Suppressor macrophage (primary cell): ENCODE measurements at regions not wholly inside any gene's neighbourhood (a gene's known extent, or its start where the extent isn't known, plus 50 kb on each side); places are given as distances from the start of the nearest gene placed in this dataset.
"Not testable (repeated sequence)": the region's sequence is repeated elsewhere in the genome, so short reads cannot be mapped to it uniquely, and the experiment has no call there.

Experiments used
- DNase-seq, 4 experiments: peaks; one replicate each; pipeline ENCODE4 v3.0.0-alpha.2; 2020 to 2022

GRCh38 chr13:74280093-74280794 lies 146.0 kb upstream of the KLF12 start:
- no peak for DNase-seq

- no peak for DNase-seq
Measured at GRCh38 chr13:74278901-74279300, 144.7 kb upstream of the KLF12 start.

- DNase-seq: no peak
Measured at GRCh38 chr13:74274916-74275315, 140.7 kb upstream of the KLF12 start.

- no peak for DNase-seq
Measured at GRCh38 chr13:74273581-74273980, 139.4 kb upstream of the KLF12 start.

- no peak for DNase-seq
Measured at GRCh38 chr13:74272826-74273225, 138.6 kb upstream of the KLF12 start.

GRCh38 chr13:74270018-74270417 lies 135.8 kb upstream of the KLF12 start:
- no peak for DNase-seq

- DNase-seq: no peak
Measured at GRCh38 chr13:74266861-74267260, 132.7 kb upstream of the KLF12 start.

GRCh38 chr13:74266309-74266708 lies 132.1 kb upstream of the KLF12 start:
- no peak for DNase-seq

- DNase-seq: no peak
Measured at GRCh38 chr13:74264333-74264732, 130.1 kb upstream of the KLF12 start.

- DNase-seq: not testable (repeated sequence)
Measured at GRCh38 chr13:74260420-74260819, 126.2 kb upstream of the KLF12 start.

- no peak for DNase-seq
Measured at GRCh38 chr13:74259641-74260040, 125.4 kb upstream of the KLF12 start.

GRCh38 chr13:74258961-74259360 lies 124.8 kb upstream of the KLF12 start:
- no peak for DNase-seq

GRCh38 chr13:74256969-74257368 lies 122.8 kb upstream of the KLF12 start:
- no peak for DNase-seq

- DNase-seq: no peak
Measured at GRCh38 chr13:74253161-74253560, 119.0 kb upstream of the KLF12 start.

GRCh38 chr13:74251778-74252519 lies 117.7 kb upstream of the KLF12 start:
- DNase-seq: no peak

GRCh38 chr13:74250738-74251190 lies 116.6 kb upstream of the KLF12 start:
- no peak for DNase-seq

- no peak for DNase-seq
Measured at GRCh38 chr13:74248477-74248876, 114.3 kb upstream of the KLF12 start.

GRCh38 chr13:74246487-74246886 lies 112.3 kb upstream of the KLF12 start:
- no peak for DNase-seq

GRCh38 chr13:74243637-74244526 lies 109.7 kb upstream of the KLF12 start:
- no peak for DNase-seq

GRCh38 chr13:74241343-74241742 lies 107.1 kb upstream of the KLF12 start:
- not testable (repeated sequence) for DNase-seq

GRCh38 chr13:74230984-74231501 lies 96.8 kb upstream of the KLF12 start:
- DNase-seq: no peak

- no peak for DNase-seq
Measured at GRCh38 chr13:74229242-74229641, 95.0 kb upstream of the KLF12 start.
